ENCODE measurements at regions not wholly inside any gene's neighbourhood (a gene's known extent, or its start where the extent isn't known, plus 50 kb on each side); places are given as distances from the start of the nearest gene placed in this dataset.
A peak's percentile ranks its signal among the peaks of the same experiment; 100 is the strongest.

- H3K27ac ChIP-seq, result peak overlapping the region in 5 of 12 donors; percentile 17 to 80 (median 74)
- H3K36me3 ChIP-seq, result no peaks in the 10 kb centered on the region
- TF ChIP-seq POLR2A (IDR thresholded peaks at IDR 0.05) (no peak), CTCF (IDR thresholded peaks at IDR 0.05) (no peak)
- 80 to 94% (median 88%) methylated on average over 1 of the region's 1 CpG for WGBS, 4 donors
- ATAC-seq, result no peak
- no peak for DNase-seq
- peaks cover 0 to 35% (median 21%) of the 10 kb centered on the region in 12 donors for H3K4me1 ChIP-seq
- no peaks in the 10 kb centered on the region for H3K9me3 ChIP-seq
- intact Hi-C loops (cut with DNase I), result loop anchor here in 1 of 10 donors (10.0 kb wide), 1 partner anchor 79 kb away; no protein-coding TSS in a partner anchor
- no peak overlapping the region for H3K4me3 ChIP-seq
- H3K27me3 ChIP-seq, result peaks cover 0 to 5% (median 0%) of the 10 kb centered on the region in 9 donors
Measured at GRCh38 chr2:120595739-120596138, 139.9 kb upstream of the GLI2 start.

- DNase-seq (peak in 1 of 5 donors; percentile 61), ATAC-seq (peak in 2 of 4 donors; percentile 9 to 47)
- no peaks in the 10 kb centered on the region for H3K36me3 ChIP-seq
- WGBS, 4 donors, result 61 to 67% (median 63%) methylated on average over 5 to 16 of the region's 16 CpGs
- intact Hi-C loops (cut with DNase I), result loop anchor here in 1 of 10 donors (10.0 kb wide), 1 partner anchor 78 kb away; no protein-coding TSS in a partner anchor
- no peak overlapping the region for H3K4me3 ChIP-seq
- peak overlapping the region in 7 of 12 donors; percentile 17 to 80 (median 62) for H3K27ac ChIP-seq
- no peak for TF ChIP-seq CTCF (IDR thresholded peaks at IDR 0.05)
- TF ChIP-seq POLR2A (IDR thresholded peaks at IDR 0.05), result no peak
- H3K4me1 ChIP-seq, result peaks cover 0 to 35% (median 21%) of the 10 kb centered on the region in 12 donors
- H3K9me3 ChIP-seq, result no peaks in the 10 kb centered on the region
- H3K27me3 ChIP-seq, result peaks cover 0 to 2% (median 0%) of the 10 kb centered on the region in 9 donors
Measured at GRCh38 chr2:120596191-120596811, 139.4 kb upstream of the GLI2 start.

GRCh38 chr2:120596990-120597594 lies 138.6 kb upstream of the GLI2 start:
- no peaks in the 10 kb centered on the region for H3K9me3 ChIP-seq
- ATAC-seq (peak; percentile 57 to 78 (median 64)), DNase-seq (peak in 4 of 5 donors; percentile 40 to 60 (median 48))
- WGBS, 4 donors, result 40 to 46% (median 43%) methylated on average over 12 of the region's 12 CpGs
- peak overlapping the region in 6 of 12 donors; percentile 17 to 80 (median 69) for H3K27ac ChIP-seq
- no peaks in the 10 kb centered on the region for H3K36me3 ChIP-seq
- no peak for TF ChIP-seq POLR2A (IDR thresholded peaks at IDR 0.05)
- no peak for TF ChIP-seq CTCF (IDR thresholded peaks at IDR 0.05)
- intact Hi-C loops (cut with DNase I), result loop anchor here in 1 of 10 donors (10.0 kb wide), 1 partner anchor 78 kb away; no protein-coding TSS in a partner anchor
- peaks cover 0 to 35% (median 21%) of the 10 kb centered on the region in 12 donors for H3K4me1 ChIP-seq
- H3K4me3 ChIP-seq, result no peak overlapping the region
- H3K27me3 ChIP-seq, result peaks cover 0 to 2% (median 0%) of the 10 kb centered on the region in 9 donors

GRCh38 chr2:120597595-120598193 lies 138.0 kb upstream of the GLI2 start:
- no peaks in the 10 kb centered on the region for H3K36me3 ChIP-seq
- ATAC-seq (no peak), DNase-seq (peak in 1 of 5 donors; percentile 36)
- H3K27me3 ChIP-seq, result peaks cover 0 to 3% (median 0%) of the 10 kb centered on the region in 9 donors
- no peak for TF ChIP-seq POLR2A (IDR thresholded peaks at IDR 0.05)
- no peak for TF ChIP-seq CTCF (IDR thresholded peaks at IDR 0.05)
- intact Hi-C loops (cut with DNase I), result loop anchor here in 1 of 10 donors (10.0 kb wide), 1 partner anchor 77 kb away; no protein-coding TSS in a partner anchor
- peaks cover 0 to 35% (median 21%) of the 10 kb centered on the region in 12 donors for H3K4me1 ChIP-seq
- no peak overlapping the region for H3K4me3 ChIP-seq
- H3K9me3 ChIP-seq, result no peaks in the 10 kb centered on the region
- H3K27ac ChIP-seq, result peak overlapping the region in 5 of 12 donors; percentile 60 to 80 (median 76)
- WGBS, 4 donors, result 87 to 89% (median 88%) methylated on average over 18 to 19 of the region's 19 CpGs

Data from heart left ventricle (tissue), 16 donors.